Neural cell (in vitro differentiated cells): ENCODE measurements at regions not wholly inside any gene's neighbourhood (a gene's known extent, or its start where the extent isn't known, plus 50 kb on each side); places are given as distances from the start of the nearest gene placed in this dataset.

Experiments used
- EP300 ChIP-seq: fragments of 450-650 bp; conservative IDR thresholded peaks from 2 replicates; pipeline ENCODE4 v1.6.1; 2014; ENCODE audit warnings: antibody characterized with exemption, mild to moderate bottlenecking, moderate library complexity; ENCODE audit not compliant: poor library complexity, severe bottlenecking
- EZH2 ChIP-seq: fragments of 200-600, 300-800 bp; shearing (Covaris generic), sonication (generic); IDR thresholded peaks from 2 replicates; pipeline ENCODE4 v1.6.1; 2014; ENCODE audit warnings: antibody characterized with exemption, low read length, borderline replicate concordance, mild to moderate bottlenecking; ENCODE audit not compliant: insufficient read depth, poor library complexity, severe bottlenecking
- POLR2AphosphoS5 ChIP-seq: IDR thresholded peaks from 2 replicates; pipeline ENCODE4 v1.6.1; 2012
- RAD21 ChIP-seq: fragments of 450-650 bp; conservative IDR thresholded peaks from 2 replicates; pipeline ENCODE4 v1.6.1; 2014; ENCODE audit warnings: antibody characterized with exemption, mild to moderate bottlenecking, moderate library complexity
- REST ChIP-seq: IDR thresholded peaks from 2 replicates; pipeline ENCODE4 v1.6.1; 2012; ENCODE audit warnings: borderline replicate concordance
- SMC3 ChIP-seq: fragments of 450-650 bp; conservative IDR thresholded peaks from 2 replicates; pipeline ENCODE4 v1.6.1; 2014; ENCODE audit warnings: antibody characterized with exemption, mild to moderate bottlenecking, moderate library complexity; ENCODE audit not compliant: poor library complexity
- TAF1 ChIP-seq: IDR thresholded peaks from 2 replicates; pipeline ENCODE4 v1.6.1; 2012; ENCODE audit warnings: low read depth
- TF ChIP-seq, protein P1 (sequence below): fragments of 450-650 bp; IDR thresholded peaks from 2 replicates; pipeline ENCODE4 v1.5.1; 2014; ENCODE audit warnings: antibody characterized with exemption, mild to moderate bottlenecking, moderate library complexity; ENCODE audit not compliant: poor library complexity, severe bottlenecking

DNA sequence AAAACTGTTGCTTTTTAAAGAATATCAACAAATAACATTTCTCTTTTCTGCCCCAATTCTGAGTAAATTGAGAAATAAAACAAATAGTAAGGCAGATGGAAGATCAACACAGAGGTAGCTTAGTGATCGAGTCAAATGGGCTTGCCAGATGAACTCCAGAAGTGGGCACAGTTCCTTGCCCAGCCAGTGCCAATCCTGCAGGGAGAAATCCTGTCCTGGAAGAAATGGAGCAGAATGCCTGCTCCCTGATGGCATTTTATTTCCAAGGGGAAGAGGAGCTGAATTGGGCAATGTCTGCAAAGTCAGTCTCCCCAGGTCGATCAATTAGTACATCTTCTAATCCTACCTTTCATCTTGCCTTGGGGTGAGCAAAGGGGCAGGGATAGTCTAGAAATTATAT, 225.3 kb downstream of the NHLRC3 start:
- TF ChIP-seq, protein P1, sequence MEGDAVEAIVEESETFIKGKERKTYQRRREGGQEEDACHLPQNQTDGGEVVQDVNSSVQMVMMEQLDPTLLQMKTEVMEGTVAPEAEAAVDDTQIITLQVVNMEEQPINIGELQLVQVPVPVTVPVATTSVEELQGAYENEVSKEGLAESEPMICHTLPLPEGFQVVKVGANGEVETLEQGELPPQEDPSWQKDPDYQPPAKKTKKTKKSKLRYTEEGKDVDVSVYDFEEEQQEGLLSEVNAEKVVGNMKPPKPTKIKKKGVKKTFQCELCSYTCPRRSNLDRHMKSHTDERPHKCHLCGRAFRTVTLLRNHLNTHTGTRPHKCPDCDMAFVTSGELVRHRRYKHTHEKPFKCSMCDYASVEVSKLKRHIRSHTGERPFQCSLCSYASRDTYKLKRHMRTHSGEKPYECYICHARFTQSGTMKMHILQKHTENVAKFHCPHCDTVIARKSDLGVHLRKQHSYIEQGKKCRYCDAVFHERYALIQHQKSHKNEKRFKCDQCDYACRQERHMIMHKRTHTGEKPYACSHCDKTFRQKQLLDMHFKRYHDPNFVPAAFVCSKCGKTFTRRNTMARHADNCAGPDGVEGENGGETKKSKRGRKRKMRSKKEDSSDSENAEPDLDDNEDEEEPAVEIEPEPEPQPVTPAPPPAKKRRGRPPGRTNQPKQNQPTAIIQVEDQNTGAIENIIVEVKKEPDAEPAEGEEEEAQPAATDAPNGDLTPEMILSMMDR, result no peak
- TF ChIP-seq TAF1 (no peak), RAD21 (no peak), POLR2AphosphoS5 (no peak), REST (no peak), EP300 (no peak), EZH2 (no peak), SMC3 (no peak)
